Fibroblast of the conjunctiva (primary cell): ENCODE measurements at regions not wholly inside any gene's neighbourhood (a gene's known extent, or its start where the extent isn't known, plus 50 kb on each side); places are given as distances from the start of the nearest gene placed in this dataset.

ENCODE experiments used
- DNase-seq: peaks from one replicate; pipeline ENCODE4 v3.0.0-alpha.2; 2010; ENCODE audit warnings: low read depth

DNA sequence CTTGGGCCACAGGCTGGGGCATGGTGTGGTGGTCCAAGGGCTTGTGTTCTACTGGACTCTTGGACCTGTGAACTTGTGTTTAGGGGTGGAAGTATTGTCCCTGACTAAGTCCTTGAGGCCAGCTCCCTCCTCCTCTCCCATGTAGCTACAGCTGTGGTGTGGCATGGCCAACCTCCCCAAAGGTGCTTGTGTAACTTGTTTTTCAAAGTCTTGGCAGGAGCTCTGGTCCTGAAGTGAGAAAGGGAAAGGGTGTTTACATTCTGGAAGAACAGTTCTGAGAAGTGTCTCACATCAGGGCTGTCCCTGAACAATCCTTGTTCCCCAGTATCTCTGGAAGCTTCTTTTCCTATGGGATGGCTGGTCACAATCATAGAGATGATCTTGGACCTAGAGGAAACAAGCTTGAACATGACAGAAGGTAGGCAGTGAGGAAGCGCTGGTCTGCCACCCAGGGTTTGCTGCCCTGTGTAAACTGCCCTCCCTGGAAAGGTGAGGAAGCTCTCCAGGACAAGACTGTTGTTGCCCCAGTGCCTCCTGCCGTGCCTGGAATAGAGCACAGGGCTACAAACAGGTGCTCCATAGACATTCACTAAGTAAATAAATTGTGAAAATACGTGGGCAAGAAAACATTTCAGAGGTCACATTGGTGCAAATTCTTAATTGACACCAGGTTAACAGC lies 64.6 kb upstream of the KLF9 start:
- no peak for DNase-seq

DNA sequence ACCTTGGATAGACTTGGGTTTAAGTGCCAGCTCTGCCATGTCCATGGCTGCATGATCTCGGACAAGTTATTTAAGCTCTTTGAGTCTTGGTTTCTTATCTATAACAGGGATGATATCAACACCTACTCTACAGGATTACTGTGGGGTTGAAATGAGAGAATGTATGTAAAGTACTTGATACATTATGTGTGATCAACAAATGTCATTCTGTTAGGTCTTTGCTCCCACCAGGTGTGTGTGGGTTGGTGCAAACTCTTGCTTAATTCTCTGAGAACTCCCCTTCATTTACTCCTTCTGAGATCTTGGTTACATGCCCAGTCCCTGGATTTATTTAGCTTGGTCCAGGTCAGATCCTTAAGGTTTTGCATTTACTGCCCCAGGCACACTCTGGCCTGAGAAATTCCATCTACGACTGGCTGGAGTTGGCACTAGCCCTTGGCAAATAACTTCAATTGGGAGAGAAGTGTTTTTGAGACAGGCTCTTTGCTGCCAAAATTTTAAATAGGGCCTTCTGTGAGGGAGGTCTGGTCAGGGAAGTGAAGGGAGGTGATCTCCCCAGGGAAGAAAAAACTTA lies 63.5 kb upstream of the KLF9 start:
- no peak for DNase-seq

DNA sequence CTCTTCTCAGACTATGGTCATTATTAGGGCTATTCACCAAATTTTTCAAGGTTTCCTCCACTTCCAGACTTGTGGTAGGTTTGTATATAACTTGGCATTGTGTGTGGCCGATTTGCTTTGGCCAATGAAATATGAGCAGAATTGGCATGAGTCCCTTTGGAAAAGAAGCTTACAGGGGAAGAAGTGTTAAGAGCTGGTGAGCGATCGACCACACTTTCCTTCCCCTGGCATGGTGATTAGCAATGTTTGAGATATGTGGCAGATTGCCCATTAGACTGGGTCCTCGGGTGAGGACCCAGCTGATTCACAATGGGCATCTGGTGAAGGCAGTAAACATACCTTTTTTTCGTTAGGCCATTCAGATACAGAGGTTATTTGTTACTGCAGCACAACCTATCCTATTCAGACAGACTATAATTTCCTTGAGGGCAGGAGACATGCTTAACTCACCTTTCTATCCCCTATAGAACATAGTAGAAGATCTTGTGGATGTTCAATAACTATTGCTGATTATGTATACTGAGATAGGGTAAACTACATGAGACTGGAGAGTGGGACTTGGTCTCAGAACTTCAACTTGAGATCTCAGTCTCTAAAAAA lies 62.8 kb upstream of the KLF9 start:
- no peak for DNase-seq

DNA sequence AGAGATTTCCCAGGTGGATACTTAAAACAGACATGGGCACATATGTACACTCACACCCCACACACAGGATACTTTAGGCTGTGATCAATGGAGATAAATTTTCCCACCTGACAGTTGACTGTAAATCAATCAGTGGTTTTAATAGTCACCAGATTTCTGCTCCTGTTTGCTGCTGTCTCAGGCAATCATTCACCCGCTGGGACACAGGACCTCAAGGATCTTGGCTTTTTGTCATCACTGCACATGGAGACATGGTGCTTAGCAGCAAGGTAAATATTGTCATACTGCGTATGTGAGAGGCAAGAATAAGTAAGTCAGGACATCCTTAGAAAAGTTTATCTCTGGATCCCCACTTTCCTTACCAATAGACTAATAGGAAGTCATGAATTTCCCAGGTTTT lies 60.8 kb upstream of the KLF9 start:
- DNase-seq = no peak

DNA sequence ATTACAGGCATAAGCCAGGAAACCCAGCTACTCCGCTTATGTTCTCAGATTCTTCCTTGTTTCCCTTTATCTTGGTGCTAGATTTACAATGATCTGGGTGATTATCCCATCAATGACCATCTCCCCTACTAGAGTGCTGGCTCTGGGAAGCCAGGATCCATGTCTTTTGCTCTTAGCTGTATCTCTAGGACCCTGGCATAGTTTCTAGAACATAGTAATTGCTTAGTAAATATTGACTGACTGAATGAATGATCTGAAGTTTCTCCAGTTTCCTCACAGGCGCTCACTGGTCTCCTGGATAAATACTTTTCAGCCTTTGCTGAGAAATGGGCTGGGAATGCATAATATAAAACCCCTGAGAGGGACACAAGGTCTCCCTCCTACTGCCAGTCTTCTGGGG lies 60.0 kb upstream of the KLF9 start:
- no peak for DNase-seq

DNA sequence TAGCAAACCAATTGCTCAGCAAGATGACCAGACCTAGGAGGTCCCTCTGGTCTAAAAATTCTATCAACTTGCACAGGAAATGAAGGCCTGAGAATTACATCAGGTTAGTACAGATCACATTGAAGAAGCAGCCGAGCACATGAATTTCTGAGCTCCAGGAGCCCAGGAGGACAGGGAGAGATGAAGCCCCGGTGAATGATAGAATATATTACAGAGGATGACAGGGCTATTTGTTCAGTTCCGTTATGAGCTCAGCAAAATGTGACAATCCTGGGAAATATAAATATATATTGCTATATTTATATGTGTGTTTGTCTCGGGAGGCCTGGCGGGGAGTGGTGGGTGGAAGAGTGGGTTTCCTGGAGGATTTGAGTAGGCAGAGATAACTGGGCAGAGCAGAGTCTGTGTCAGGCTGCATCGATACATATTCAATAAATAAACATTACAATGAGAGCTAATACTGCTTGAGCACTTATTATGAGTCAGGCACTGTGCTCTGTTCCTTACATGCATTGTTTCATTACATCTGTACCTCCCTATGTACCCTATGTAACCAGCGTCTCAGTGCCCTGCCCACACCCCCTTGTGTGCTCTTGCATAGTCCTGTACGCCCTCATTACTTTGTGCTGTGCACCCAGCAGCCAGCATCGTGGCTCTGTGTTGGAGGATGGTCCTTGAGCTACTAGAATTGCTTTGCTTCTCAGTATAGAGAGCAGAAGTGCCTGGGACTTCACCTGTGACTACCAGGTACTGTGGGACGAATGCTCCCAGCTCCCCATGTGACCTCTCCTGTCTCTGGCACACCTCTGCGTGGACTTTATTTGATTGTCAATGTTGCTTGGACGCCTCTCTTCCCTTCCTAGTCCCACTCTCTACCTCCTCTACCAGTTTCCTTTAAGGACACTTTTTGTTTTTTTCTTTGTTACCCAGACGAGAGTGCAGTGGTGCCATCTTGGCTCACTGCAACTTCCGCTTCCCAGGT lies 58.1 kb upstream of the KLF9 start:
- DNase-seq = no peak

DNA sequence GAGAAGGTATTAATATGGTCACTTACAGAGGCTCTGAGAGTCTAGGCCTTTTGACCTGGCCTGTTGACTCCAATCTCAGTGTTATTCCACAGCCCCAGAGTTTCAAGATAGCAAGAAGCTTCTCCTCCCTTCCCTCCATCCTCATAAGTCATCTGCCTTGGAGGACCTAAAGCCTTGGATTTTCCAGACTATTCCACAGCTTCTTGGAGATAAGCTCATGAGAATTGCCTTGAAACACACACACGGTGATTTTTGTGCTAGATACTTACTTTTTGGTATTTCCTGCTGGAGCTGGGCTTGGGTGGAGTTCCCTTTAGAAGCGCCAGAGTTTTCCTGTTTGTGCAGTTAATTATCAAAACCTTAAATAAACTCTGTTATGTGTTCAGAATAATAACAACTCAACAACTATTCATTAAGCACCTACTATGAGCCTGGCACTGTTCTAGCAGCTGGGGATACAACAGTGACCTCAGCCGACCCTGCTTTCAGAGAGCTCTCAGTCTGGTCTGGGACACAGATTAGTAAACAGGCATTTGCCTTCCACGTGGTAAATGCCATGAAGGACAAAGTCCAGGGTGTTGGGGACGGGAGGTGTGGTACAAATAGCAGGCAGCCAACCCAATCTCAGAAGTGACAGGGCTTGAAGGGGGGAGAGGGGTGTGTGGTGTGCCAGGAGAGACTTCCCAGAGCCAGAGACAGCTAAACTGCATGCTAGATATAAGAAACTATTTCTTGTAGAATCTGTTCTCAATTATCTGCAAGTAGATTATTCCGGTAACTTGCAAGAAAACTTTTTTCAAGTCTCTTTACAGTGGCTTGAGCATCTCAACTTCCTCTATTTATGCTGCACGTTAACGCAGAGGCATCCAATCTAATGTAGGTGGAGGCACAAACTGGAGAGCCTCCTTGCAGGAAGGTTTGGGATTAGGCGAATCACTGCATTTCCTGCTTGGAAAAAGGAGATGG lies 55.9 kb upstream of the KLF9 start:
- no peak for DNase-seq

DNA sequence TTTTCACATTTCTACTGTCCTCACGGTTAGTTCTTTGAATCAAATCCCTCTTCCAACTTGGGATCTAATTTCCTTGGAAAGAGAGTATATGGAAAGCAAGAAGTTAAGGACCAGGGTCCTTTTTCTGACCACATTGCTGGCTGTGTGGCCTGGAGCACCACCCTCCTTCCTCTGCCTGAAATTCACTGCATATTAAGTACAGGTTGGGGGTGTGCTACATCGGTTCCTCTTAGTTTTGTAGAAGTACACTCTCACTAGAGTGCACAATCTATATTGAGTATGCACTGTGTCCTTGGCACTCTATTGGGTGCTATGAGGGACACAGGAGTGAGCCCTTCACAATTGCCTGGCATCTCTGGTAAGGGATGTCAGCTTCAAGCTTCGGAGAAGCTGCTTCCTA lies 53.8 kb upstream of the KLF9 start:
- no peak for DNase-seq

DNA sequence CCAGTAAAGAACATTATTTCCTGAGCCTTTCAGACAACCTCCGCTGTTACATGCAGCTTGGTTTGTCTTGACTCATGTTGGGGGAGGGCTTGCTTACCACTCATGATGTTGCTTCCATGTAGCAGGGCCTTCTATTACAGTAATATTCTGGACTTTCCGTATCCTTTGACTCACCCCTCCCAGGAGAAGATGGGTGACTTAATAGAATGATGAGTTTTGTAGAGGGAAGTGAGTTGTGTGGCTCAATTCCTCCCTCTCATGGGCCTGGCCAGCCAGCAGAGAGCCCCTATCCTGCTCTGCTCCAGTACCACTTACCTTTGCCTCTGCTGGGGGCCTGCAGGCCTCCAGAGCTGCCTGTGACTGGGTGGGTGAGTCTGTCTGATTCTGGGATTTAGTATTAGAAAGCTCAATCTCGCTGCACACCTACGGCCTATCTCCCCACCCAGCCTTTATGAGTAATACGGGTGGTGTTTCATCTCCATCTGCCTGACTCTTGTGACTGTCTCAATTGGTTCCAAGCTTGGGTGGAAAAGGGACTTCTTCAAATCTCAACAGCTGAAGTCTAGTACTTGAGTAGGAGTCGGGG lies 52.6 kb upstream of the KLF9 start:
- DNase-seq = peak; percentile 59

DNA sequence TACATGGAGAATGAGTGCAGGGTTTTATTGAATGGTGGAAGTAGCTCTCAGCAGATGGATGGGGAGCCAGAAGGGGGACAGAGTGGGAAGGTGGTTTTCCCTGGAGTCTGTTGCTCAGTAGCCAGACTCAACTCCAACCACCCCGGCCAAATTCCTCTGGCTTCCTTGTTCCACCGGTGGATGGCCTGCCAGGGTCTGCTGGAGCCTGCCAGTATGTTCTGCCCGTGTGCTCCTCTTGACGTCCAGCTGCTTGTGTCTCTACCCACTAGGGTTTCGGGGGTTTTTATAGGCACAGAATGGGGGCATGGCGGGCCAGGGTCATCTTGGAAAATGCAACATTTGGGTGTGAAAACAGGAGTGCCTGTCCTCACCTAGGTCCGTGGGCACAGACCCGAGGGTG lies 51.4 kb upstream of the KLF9 start:
- DNase-seq = no peak

DNA sequence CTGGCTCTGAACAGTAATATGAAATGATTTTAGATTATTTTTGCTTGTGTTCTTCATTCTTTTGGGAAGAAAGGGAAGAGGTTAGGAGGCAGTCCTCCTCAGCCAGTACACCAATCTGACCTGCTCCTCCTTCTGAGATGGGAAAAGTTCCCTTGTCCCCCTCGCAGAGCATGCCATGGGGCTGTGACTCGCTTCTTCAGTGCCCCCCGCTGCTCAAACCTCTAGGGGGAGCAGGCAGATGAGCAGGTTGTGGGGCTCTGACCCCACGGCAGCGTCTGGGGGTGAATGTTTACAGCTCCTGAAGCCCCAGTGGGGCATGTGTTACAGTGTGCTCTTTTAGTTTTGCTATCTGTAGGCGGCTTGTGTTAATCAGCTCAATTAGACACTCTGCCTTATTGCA lies 50.9 kb upstream of the KLF9 start:
- no peak for DNase-seq
